Putamen (tissue), 1 donor: ENCODE measurements at regions not wholly inside any gene's neighbourhood (a gene's known extent, or its start where the extent isn't known, plus 50 kb on each side); places are given as distances from the start of the nearest gene placed in this dataset.

Experiments
- DNase-seq: peaks from one replicate; pipeline ENCODE4 v3.0.0-alpha.2; 2016; ENCODE audit warnings: low spot score

- no peak for DNase-seq
Measured at GRCh38 chr6:132096245-132096644, 145.1 kb upstream of the CCN2 start.

GRCh38 chr6:132089173-132089572, 138.0 kb upstream of the CCN2 start:
- DNase-seq: no peak

- no peak for DNase-seq
Measured at GRCh38 chr6:132088150-132088549, 137.0 kb upstream of the CCN2 start.

GRCh38 chr6:132087391-132087790, 136.2 kb upstream of the CCN2 start:
- no peak for DNase-seq

GRCh38 chr6:132085731-132086130, 134.6 kb upstream of the CCN2 start:
- DNase-seq: no peak

- DNase-seq: no peak
Measured at GRCh38 chr6:132084811-132085509, 133.8 kb upstream of the CCN2 start.

GRCh38 chr6:132082421-132082820, 131.2 kb upstream of the CCN2 start:
- DNase-seq: no peak

- no peak for DNase-seq
Measured at GRCh38 chr6:132081338-132081737, 130.2 kb upstream of the CCN2 start.

- no peak for DNase-seq
Measured at GRCh38 chr6:132079286-132079685, 128.1 kb upstream of the CCN2 start.

GRCh38 chr6:132076452-132076851, 125.3 kb upstream of the CCN2 start:
- no peak for DNase-seq

GRCh38 chr6:132072831-132073230, 121.7 kb upstream of the CCN2 start:
- no peak for DNase-seq

GRCh38 chr6:132072271-132072670, 121.1 kb upstream of the CCN2 start:
- no peak for DNase-seq

- no peak for DNase-seq
Measured at GRCh38 chr6:132070356-132070755, 119.2 kb upstream of the CCN2 start.

GRCh38 chr6:132068766-132069165, 117.6 kb upstream of the CCN2 start:
- no peak for DNase-seq

GRCh38 chr6:132067286-132067685, 116.1 kb upstream of the CCN2 start:
- DNase-seq: no peak

- no peak for DNase-seq
Measured at GRCh38 chr6:132065556-132065955, 114.4 kb upstream of the CCN2 start.

- DNase-seq: no peak
Measured at GRCh38 chr6:132063738-132064137, 112.6 kb upstream of the CCN2 start.

- DNase-seq: peak; percentile 3
Measured at GRCh38 chr6:132063204-132063603, 112.0 kb upstream of the CCN2 start.

- DNase-seq: no peak
Measured at GRCh38 chr6:132062626-132063025, 111.5 kb upstream of the CCN2 start.

- no peak for DNase-seq
Measured at GRCh38 chr6:132061381-132061780, 110.2 kb upstream of the CCN2 start.

GRCh38 chr6:132060591-132060990, 109.4 kb upstream of the CCN2 start:
- no peak for DNase-seq

GRCh38 chr6:132058975-132059374, 107.8 kb upstream of the CCN2 start:
- no peak for DNase-seq

- no peak for DNase-seq
Measured at GRCh38 chr6:132054525-132054924, 103.4 kb upstream of the CCN2 start.

- no peak for DNase-seq
Measured at GRCh38 chr6:132053511-132053910, 102.3 kb upstream of the CCN2 start.
